ENCODE measurements at regions not wholly inside any gene's neighbourhood (a gene's known extent, or its start where the extent isn't known, plus 50 kb on each side); places are given as distances from the start of the nearest gene placed in this dataset.
"Not testable (repeated sequence)": the region's sequence is repeated elsewhere in the genome, so short reads cannot be mapped to it uniquely, and the experiment has no call there.

DNA sequence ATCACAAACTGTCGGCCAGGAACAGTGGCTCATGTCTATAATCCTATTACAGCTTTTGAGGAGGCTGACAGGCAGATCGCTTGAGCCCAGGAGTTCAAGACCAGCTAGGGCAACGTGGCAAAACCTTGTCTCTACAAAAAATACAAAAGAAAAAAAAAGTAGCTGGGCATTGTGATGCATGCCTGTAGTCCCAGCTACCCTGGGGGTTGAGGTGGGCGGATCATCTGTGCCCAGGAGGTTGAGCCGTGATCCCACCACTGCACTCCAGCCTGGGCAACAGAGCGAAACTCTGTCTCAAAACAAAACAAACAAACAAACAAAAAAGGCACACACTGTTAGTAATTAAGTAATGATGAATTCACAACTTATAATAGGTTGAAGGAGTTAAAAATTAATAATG lies 441.5 kb upstream of the PCDH15 start:
- no peak for DNase-seq (ENCODE audit: low spot score)

DNA sequence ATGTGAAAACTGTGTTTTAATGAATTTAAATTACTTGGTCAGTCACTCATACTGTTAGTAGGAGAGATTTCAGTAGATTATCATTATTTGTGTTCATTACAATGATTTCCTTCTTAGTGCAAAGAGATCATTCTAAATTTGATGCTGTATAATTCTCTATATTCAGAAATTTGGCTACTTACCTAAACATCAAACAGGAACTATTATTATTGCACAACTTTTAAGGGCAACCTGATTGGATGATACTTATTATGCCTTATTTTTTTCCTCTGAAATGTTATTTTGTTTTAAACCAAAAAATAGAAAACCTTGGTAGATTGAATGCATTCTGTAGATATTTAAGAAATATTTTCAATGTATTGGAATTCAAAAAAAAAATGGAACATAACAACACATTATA lies 436.4 kb upstream of the PCDH15 start:
- DNase-seq (ENCODE audit: low spot score): no peak

DNA sequence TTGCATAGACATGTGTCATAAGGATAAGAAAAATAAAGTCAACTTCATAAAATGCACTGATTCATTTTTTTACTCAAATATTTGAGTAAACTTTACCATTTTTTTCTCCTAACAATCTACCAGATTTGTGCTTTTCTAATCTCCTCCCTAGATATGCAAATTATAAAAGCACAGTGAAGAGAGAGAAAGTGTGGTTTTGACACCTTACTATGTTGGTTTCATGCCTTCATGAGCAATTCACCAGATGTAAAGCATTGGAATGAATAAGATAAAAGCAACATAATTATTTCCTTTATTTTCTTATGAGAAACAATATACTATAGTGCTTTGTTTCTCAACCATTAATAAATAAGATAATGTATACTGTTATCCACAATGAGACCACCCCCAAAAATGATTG lies 432.5 kb upstream of the PCDH15 start:
- no peak for DNase-seq (ENCODE audit: low spot score)

DNA sequence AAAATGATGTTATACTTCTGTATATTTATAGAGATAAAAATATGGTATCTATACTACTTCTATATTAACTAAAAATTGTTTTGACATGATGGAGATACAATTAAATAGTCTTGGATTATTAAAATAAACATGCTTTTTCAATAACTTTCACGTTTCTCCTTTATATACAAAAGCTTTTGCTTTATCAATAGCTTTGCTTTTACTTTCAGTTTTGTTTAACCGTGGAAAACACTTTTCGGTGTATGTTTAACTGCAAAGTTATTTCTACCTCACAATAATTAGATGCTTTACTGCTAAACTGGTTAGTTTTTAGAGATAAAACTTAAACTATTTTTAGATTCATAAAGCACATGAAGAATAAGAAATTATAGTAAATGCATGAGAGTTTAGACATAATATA lies 432.1 kb upstream of the PCDH15 start:
- no peak for DNase-seq (ENCODE audit: low spot score)

- no peak for DNase-seq (ENCODE audit: low spot score)
Observed at GRCh38 chr10:55232553-55232952, 431.5 kb upstream of the PCDH15 start.

DNA sequence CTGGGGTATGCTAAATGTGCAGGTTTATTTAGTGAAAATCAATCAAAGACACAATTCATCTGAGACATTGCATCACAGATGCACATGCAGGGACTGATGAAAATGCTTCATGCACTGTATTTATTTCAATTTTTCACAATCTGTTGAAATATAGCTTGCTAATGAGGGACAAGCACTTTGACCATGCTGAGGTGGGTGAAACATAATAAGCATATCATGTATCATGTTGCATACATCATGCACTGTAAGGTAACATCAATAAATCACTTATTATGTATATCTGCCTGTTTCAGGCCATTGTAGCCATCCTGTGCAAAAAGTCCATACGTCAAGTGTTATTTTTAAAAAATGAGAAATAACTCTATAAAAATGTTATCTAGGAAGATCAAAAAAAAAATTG lies 426.9 kb upstream of the PCDH15 start:
- DNase-seq (ENCODE audit: low spot score): no peak

GRCh38 chr10:55224007-55224781 lies 423.2 kb upstream of the PCDH15 start:
- DNase-seq (ENCODE audit: low spot score): no peak

DNA sequence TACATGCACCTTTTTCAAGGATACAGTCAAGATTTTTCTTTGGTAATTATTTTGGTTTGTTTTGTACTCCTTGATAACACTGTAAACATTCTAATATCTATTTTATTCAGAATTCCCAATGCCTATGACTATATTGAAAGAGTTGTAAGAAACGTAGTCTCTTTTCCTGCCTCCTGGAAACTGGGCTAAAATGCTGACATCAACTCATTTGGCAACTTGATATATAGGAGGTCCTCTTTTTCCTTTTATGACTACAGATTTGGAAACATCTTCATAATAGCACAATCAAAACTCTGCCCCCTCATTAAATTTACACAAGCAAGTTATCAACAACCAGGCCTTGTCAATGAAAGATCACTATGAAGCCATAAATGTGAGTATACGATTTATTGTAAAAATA lies 422.3 kb upstream of the PCDH15 start:
- no peak for DNase-seq (ENCODE audit: low spot score)

- DNase-seq (ENCODE audit: low spot score): no peak
Observed at GRCh38 chr10:55220975-55221374, 419.9 kb upstream of the PCDH15 start.

- DNase-seq (ENCODE audit: low spot score): no peak
Observed at GRCh38 chr10:55215699-55216098, 414.7 kb upstream of the PCDH15 start.

GRCh38 chr10:55214608-55215007 lies 413.6 kb upstream of the PCDH15 start:
- no peak for DNase-seq (ENCODE audit: low spot score)

- DNase-seq (ENCODE audit: low spot score): no peak
Observed at GRCh38 chr10:55212051-55212450, 411.0 kb upstream of the PCDH15 start.

- no peak for DNase-seq (ENCODE audit: low spot score)
Observed at GRCh38 chr10:55203874-55204273, 402.8 kb upstream of the PCDH15 start.

DNA sequence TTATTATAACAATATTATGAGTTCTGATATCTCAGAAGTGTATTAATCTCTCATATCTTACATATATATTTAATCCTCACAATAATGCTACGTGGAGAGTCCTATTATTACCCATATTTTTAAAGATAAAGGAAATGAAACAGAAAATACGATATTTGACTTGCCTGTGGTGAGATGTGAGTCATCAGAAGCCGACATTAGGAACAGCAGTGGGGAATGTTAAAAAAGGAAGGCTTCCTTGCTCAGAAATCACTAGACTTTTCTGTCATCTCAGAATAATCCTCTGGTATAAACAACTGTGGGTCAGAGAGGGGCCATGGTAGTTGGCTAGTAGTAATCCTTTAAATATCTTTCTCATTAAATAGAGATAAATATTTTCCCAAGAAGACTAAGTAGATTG lies 402.3 kb upstream of the PCDH15 start:
- DNase-seq (ENCODE audit: low spot score): no peak

DNA sequence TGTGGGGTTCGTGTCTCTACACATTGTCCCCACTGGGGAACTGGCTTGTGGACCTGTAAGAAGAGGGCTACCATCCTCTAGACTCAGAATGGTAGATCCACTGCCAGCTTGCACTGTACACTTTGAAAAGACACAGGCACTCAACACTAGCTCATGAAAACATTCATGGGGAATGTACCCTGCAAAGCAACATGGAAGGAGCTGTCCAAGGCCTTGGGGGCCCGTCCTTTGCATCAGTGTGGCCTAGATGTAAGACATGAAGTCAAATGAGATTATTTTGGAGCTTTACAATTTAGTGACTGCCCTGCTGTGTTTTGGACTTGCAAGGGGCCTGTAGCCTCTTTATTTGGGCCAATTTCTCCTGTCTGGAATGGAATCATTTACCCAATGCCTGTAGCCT lies 399.0 kb upstream of the PCDH15 start:
- no peak for DNase-seq (ENCODE audit: low spot score)

DNA sequence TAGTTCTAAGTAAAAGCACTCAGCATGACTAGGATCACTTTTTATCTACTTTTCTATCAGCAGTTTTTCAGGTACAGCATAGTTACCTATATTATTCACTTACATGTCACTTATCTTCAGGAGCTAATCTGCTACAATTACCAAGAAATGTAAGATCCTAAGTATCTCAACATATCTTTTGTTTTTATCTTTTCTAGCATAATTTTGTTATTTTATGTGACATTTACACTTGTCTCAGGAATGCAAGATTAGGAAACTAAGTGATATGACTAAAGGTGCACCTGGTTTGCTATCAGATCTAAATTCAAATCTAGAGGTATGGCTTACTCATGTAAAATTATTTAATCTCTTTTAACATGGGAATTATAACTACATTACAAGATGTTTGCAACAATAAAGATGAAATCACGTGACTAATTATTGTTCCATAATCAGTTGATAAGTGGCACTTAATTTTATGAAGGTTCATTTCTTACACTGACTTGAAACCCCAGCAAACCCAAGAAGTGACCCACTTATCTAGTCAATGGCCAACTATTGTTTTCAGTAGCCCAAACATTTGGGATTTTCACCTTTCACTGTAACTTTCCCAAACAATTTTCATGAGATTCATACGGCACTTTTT lies 390.3 kb upstream of the PCDH15 start:
- no peak for DNase-seq (ENCODE audit: low spot score)

DNA sequence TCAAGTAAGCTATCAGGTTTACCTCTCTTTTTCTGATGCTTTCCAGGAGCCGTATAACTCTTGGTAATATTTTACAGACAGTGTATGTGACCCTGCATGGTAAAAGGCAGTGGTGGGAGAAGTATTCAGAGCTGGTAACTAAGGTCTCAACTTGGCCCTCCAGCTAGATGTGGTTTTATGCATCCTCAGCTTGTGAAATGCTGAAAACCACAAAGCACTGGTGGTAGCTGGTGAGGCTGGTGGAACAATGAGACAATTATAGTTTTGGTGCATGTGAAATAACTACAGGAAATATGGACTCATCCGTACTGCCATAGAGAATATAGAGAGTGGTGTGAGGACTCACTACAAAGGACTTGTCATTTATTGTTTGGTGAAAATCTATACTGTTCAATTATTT lies 383.0 kb upstream of the PCDH15 start:
- DNase-seq (ENCODE audit: low spot score): no peak

- no peak for DNase-seq (ENCODE audit: low spot score)
Observed at GRCh38 chr10:55180357-55180756, 379.3 kb upstream of the PCDH15 start.

DNA sequence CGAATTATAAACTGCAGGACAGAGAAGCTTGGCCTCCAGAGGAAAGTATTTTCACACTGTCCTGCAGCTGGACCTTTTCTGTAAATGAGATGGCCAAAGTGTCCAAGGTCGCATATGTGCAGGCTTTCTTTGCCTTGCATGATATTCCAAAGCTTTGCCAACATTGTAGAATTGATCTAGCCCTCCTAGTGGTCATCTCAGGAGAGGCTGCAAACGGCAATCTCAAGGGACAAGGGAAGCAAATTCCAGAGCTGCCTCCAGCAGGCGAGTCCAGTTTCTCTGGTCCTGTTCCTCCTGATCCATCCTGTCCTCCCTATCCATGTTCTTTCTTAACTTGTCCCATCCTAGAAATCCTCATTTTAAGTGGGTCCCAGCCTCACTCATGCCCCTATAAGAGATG lies 373.4 kb upstream of the PCDH15 start:
- no peak for DNase-seq (ENCODE audit: low spot score)

GRCh38 chr10:55169493-55169892 lies 368.5 kb upstream of the PCDH15 start:
- DNase-seq (ENCODE audit: low spot score): no peak

GRCh38 chr10:55168343-55168742 lies 367.3 kb upstream of the PCDH15 start:
- no peak for DNase-seq (ENCODE audit: low spot score)

DNA sequence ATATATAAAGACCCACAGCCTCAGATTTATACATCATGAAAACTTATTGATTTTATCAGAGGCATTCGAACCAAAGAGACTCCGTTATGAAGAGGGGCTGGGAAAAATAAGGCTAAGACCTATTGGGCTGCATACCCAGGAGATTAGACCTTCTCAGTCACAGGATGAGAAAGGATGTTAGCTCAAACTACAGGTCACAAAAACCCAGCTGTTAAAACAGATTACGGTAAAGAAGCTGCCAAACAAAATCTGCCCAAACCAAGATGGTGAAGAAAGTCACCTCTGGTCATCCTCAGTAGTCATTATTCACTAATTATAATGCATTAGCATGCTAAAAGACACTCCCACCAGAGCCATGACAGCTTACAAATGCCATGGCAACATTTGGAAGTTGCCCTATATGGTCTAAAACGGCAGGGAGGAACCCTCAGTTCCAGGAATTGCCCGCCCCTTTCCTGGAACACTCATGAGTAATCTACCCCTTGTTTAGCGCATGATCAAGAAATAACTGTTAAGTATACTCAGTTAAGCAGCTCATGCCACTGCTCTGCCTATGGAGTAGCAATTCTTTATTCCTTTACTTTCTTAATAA lies 362.5 kb upstream of the PCDH15 start:
- DNase-seq (ENCODE audit: low spot score): no peak

- DNase-seq (ENCODE audit: low spot score): not testable (repeated sequence)
Observed at GRCh38 chr10:55162321-55162720, 361.3 kb upstream of the PCDH15 start.

Data from D341Med (cell line).